HCT116 (cell line): ENCODE measurements at regions not wholly inside any gene's neighbourhood (a gene's known extent, or its start where the extent isn't known, plus 50 kb on each side); places are given as distances from the start of the nearest gene placed in this dataset.

ENCODE experiments used
- ATAC-seq: fragments of 200-7000 bp; cut with Tn5 transposase; 2 replicates; pipeline ENCODE4 v1.9.1; 2020; ENCODE audit warnings: mild to moderate bottlenecking, moderate library complexity
- BruUV-seq: library from RNA; stranded (reverse); fragments of 400-500 nt; replicated peaks from 2 replicates; lab custom pipeline; 2021; lab: Mats Ljungman, UMichigan
- CTCF ChIA-PET: fragments of 300-600 bp; sonication (Branson Sonifier 250); formaldehyde crosslinking; loops from one replicate; lab custom pipeline; 2021; ENCODE audit warnings: antibody characterized with exemption; lab: Charles Lee
- POLR2A ChIA-PET: fragments of 300-600, 350-600 bp; sonication (Branson Sonifier 250); formaldehyde crosslinking; loops from one replicate; lab custom pipeline; 2021; ENCODE audit warnings: antibody characterized with exemption; lab: Charles Lee
- RAD21 ChIA-PET, 2 experiments: fragments of 300-600 bp; sonication (Branson Sonifier 250); formaldehyde crosslinking; loops; one replicate each; lab custom pipeline; 2023; ENCODE audit warnings: low total read pairs in 2 of 2; ENCODE audit not compliant: uncharacterized antibody in 2 of 2, unreplicated experiment in 2 of 2, low non-redundant PET in 1 of 2; lab: Charles Lee
- DNase-seq: peaks from one replicate; pipeline ENCODE4 v3.0.0-alpha.2; 2010; ENCODE audit warnings: low read depth, low spot score
- H2AFZ ChIP-seq: fragments of 200-600 bp; shearing (Covaris generic), sonication (generic); 2 replicates; pipeline ENCODE4 v1.6.1; 2017; ENCODE audit warnings: low read depth, mixed run types, mixed read lengths, antibody characterized with exemption, low read length; ENCODE audit not compliant: poor library complexity, severe bottlenecking
- H3K27ac ChIP-seq: 2 replicates; pipeline ENCODE4 v1.5.1; 2012; ENCODE audit warnings: low read depth, low read length
- H3K27me3 ChIP-seq: fragments of 200-600 bp; sonication (generic); 2 replicates; pipeline ENCODE4 v1.6.1; 2016; ENCODE audit warnings: mixed run types, low read length, mixed read lengths; ENCODE audit not compliant: insufficient read depth
- H3K36me3 ChIP-seq, 2 experiments: fragments of 200-500 bp in 1 of 2; fragments of 200-600 bp in 1 of 2; sonication (Bioruptor generic) in 1 of 2; sonication (generic) in 1 of 2; 2 replicates each; pipeline versions ENCODE4 v1.5.1 to v1.6.1; 2014 to 2016; ENCODE audit warnings: low read length in 2 of 2, inconsistent platforms in 1 of 2, mixed read lengths in 1 of 2, mixed run types in 1 of 2; ENCODE audit not compliant: insufficient read depth in 2 of 2, control insufficient read depth in 1 of 2
- H3K4me1 ChIP-seq, 2 experiments: fragments of 200-600 bp in 1 of 2; sonication (generic) in 1 of 2; 2 replicates each; pipeline versions ENCODE4 v1.5.1 to v1.6.1; 2012 to 2017; ENCODE audit warnings: low read length in 2 of 2, inconsistent platforms in 1 of 2, mild to moderate bottlenecking in 1 of 2, mixed read lengths in 1 of 2, mixed run types in 1 of 2, moderate library complexity in 1 of 2; ENCODE audit not compliant: insufficient read depth in 2 of 2, control insufficient read depth in 1 of 2
- H3K4me2 ChIP-seq: fragments of 200-600 bp; sonication (generic); 2 replicates; pipeline ENCODE4 v1.6.1; 2017; ENCODE audit warnings: mixed run types, low read length, mixed read lengths
- H3K4me3 ChIP-seq, 2 experiments: fragments of 200-600 bp in 1 of 2; sonication (generic) in 1 of 2; replicated peaks in 1 of 2; 2 replicates each; pipeline ENCODE4 v1.5.1; 2011 to 2016; ENCODE audit warnings: low read length in 2 of 2, control low read depth in 1 of 2, low read depth in 1 of 2, mild to moderate bottlenecking in 1 of 2, mixed read lengths in 1 of 2, mixed run types in 1 of 2
- H3K79me2 ChIP-seq: fragments of 200-600 bp; sonication (generic); 2 replicates; pipeline ENCODE4 v1.6.1; 2017; ENCODE audit warnings: mild to moderate bottlenecking, mixed run types, low read length, moderate library complexity, mixed read lengths; ENCODE audit not compliant: insufficient read depth
- H3K9ac ChIP-seq: fragments of 200-600 bp; sonication (generic); 2 replicates; pipeline ENCODE4 v1.6.1; 2016; ENCODE audit warnings: low read length, mixed read lengths
- H3K9me2 ChIP-seq: fragments of 200-600 bp; sonication (generic), shearing (Covaris generic); 2 replicates; pipeline ENCODE4 v1.6.1; 2017; ENCODE audit warnings: mixed run types, mild to moderate bottlenecking, moderate library complexity; ENCODE audit not compliant: insufficient read depth
- H3K9me3 ChIP-seq, 2 experiments: fragments of 200-500 bp in 1 of 2; fragments of 200-600 bp in 1 of 2; sonication (Bioruptor generic) in 1 of 2; sonication (generic) in 1 of 2; 2 replicates each; pipeline ENCODE4 v1.6.1; 2014 to 2017; ENCODE audit warnings: low read length in 2 of 2, mixed read lengths in 2 of 2, inconsistent platforms in 1 of 2, low read depth in 1 of 2, mild to moderate bottlenecking in 1 of 2, mixed run types in 1 of 2, moderate library complexity in 1 of 2; ENCODE audit not compliant: control insufficient read depth in 1 of 2, insufficient read depth in 1 of 2
- H4K20me1 ChIP-seq: fragments of 200-600 bp; sonication (generic), shearing (Covaris generic); 2 replicates; pipeline ENCODE4 v1.6.1; 2017; ENCODE audit warnings: mixed run types, mild to moderate bottlenecking, moderate library complexity; ENCODE audit not compliant: insufficient read depth
- CEBPB ChIP-seq: IDR thresholded peaks from 2 replicates; pipeline ENCODE4 v1.6.1; 2012; ENCODE audit warnings: low read depth
- ELF1 ChIP-seq: IDR thresholded peaks from 2 replicates; pipeline ENCODE4 v1.6.1; 2012; ENCODE audit warnings: low read depth, borderline replicate concordance
- EZH2phosphoT487 ChIP-seq: fragments of 200-600 bp; IDR thresholded peaks from 2 replicates; pipeline ENCODE4 v1.6.1; 2018; ENCODE audit warnings: antibody characterized with exemption, borderline replicate concordance
- FOSL1 ChIP-seq: IDR thresholded peaks from 2 replicates; pipeline ENCODE4 v1.6.1; 2012; ENCODE audit warnings: low read depth
- POLR2A ChIP-seq: IDR thresholded peaks from 2 replicates; pipeline ENCODE4 v1.7.0; 2011; ENCODE audit warnings: borderline replicate concordance; ENCODE audit not compliant: insufficient read depth, insufficient read length; ENCODE audit errors: extremely low read depth
- POLR2AphosphoS5 ChIP-seq: IDR thresholded peaks from 2 replicates; pipeline ENCODE4 v1.6.1; 2011; ENCODE audit warnings: mild to moderate bottlenecking, low read depth, low read length, moderate library complexity
- RAD21 ChIP-seq: IDR thresholded peaks from 2 replicates; pipeline ENCODE4 v1.6.1; 2012; ENCODE audit warnings: low read depth, mild to moderate bottlenecking
- SP1 ChIP-seq: IDR thresholded peaks from 2 replicates; pipeline ENCODE4 v1.6.1; 2012; ENCODE audit warnings: low read depth
- TCF7L2 ChIP-seq: IDR thresholded peaks from 2 replicates; pipeline ENCODE4 v1.7.0; 2011; ENCODE audit warnings: borderline replicate concordance, inconsistent platforms; ENCODE audit not compliant: insufficient read depth, insufficient read length; ENCODE audit errors: extremely low read depth
- YY1 ChIP-seq: IDR thresholded peaks from 2 replicates; pipeline ENCODE4 v1.6.1; 2011; ENCODE audit warnings: low read length, low read depth, moderate library complexity, mild to moderate bottlenecking; ENCODE audit not compliant: insufficient replicate concordance; ENCODE audit errors: extremely low read depth
- intact Hi-C: fragments of 100-400 bp; cut with micrococcal nuclease; formaldehyde crosslinking; loops from 2 replicates; pipeline ENCODE4 v1.10.0; 2022
- TF ChIP-seq, protein P1 (sequence below): IDR thresholded peaks from 2 replicates; pipeline ENCODE4 v1.6.1; 2011; ENCODE audit warnings: mild to moderate bottlenecking, low read length, moderate library complexity; ENCODE audit not compliant: insufficient replicate concordance; ENCODE audit errors: extremely low read depth
- TF ChIP-seq, protein P2 (sequence below): IDR thresholded peaks from 2 replicates; pipeline ENCODE4 v1.6.1; 2012

DNA sequence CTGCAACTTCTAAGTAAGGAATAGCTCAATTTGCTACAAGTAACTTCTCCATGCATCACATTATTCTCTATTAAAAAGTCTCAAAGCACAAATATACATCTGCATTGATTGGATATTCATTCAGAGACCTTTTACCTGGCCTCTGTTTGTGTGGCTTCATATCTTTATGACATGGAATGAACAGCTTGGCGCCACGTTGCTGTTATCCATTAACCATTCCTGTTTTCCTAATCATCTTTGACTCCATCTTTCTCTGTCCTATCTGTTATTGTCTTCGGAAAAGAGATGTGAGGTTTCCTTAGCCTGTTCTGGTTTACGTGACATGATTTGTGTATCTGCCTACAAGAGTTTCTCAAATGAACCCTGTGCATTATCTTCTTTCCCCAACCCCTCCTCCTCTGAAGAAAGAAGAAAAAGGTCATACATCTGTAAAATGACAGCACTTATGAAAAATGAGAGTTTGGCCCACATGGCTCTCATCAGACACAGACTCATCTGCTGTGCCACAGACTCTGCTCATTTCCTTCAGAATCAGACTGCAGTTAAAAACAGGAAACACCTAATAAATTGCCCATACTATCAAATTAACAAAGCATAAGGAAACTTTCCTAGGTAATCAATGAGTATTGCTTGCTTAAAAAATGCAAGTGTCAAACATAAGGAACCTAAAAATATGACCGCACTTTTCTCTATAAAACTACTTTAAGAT, 347.6 kb upstream of the FAM241A start:
- DNase-seq = no peak
- Histone ChIP-seq H4K20me1 (no peaks in the 10 kb centered on the region), H3K9ac (no peak overlapping the region), H3K9me3 (no peaks in the 10 kb centered on the region), H3K36me3 (no peaks in the 10 kb centered on the region), H3K27me3 (no peaks in the 10 kb centered on the region), H3K4me2 (no peak overlapping the region), H2AFZ (no peak overlapping the region), H3K4me1 (no peaks in the 10 kb centered on the region), H3K4me3 (no peak overlapping the region), H3K79me2 (no peaks in the 10 kb centered on the region), H3K27ac (no peak overlapping the region), H3K9me2 (no peaks in the 10 kb centered on the region; the same call in 1 of the 2 replicates)
- ATAC-seq = no peak
- ChIA-PET POLR2A (no interaction called here), CTCF (no interaction called here), RAD21 (no interaction called here)
- intact Hi-C loops = no loop called here
- no peak for TF ChIP-seq TCF7L2
- TF ChIP-seq RAD21 = no peak
- no peak for TF ChIP-seq ELF1
- TF ChIP-seq, protein P1, sequence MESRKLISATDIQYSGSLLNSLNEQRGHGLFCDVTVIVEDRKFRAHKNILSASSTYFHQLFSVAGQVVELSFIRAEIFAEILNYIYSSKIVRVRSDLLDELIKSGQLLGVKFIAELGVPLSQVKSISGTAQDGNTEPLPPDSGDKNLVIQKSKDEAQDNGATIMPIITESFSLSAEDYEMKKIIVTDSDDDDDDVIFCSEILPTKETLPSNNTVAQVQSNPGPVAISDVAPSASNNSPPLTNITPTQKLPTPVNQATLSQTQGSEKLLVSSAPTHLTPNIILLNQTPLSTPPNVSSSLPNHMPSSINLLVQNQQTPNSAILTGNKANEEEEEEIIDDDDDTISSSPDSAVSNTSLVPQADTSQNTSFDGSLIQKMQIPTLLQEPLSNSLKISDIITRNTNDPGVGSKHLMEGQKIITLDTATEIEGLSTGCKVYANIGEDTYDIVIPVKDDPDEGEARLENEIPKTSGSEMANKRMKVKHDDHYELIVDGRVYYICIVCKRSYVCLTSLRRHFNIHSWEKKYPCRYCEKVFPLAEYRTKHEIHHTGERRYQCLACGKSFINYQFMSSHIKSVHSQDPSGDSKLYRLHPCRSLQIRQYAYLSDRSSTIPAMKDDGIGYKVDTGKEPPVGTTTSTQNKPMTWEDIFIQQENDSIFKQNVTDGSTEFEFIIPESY = no peak
- TF ChIP-seq SP1 = no peak
- no peak for TF ChIP-seq YY1
- no peak for TF ChIP-seq CEBPB
- no peak for TF ChIP-seq EZH2phosphoT487
- no peak for TF ChIP-seq POLR2AphosphoS5
- TF ChIP-seq, protein P2, sequence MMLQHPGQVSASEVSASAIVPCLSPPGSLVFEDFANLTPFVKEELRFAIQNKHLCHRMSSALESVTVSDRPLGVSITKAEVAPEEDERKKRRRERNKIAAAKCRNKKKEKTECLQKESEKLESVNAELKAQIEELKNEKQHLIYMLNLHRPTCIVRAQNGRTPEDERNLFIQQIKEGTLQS = no peak
- no peak for TF ChIP-seq POLR2A
- TF ChIP-seq FOSL1 = no peak
- no TSS peak for BruUV-seq
